Breast epithelium (tissue), 4 donors: ENCODE measurements at regions not wholly inside any gene's neighbourhood (a gene's known extent, or its start where the extent isn't known, plus 50 kb on each side); places are given as distances from the start of the nearest gene placed in this dataset.
"Not testable (repeated sequence)": the region's sequence is repeated elsewhere in the genome, so short reads cannot be mapped to it uniquely, and the experiment has no call there.

Source experiments
- DNase-seq, 2 donors: peaks; one replicate each; pipeline ENCODE4 v3.0.0-alpha.2; 2019; ENCODE audit warnings: low spot score in 2 of 2
- H3K27ac ChIP-seq, 2 donors: fragments of 200-600 bp; sonication (generic) in 1 of 2; one replicate each; pipeline ENCODE4 v1.5.1; 2016 to 2019; ENCODE audit warnings: mild to moderate bottlenecking in 1 of 2
- H3K27me3 ChIP-seq, 2 donors: fragments of 200-600 bp; sonication (generic) in 1 of 2; one replicate each; pipeline versions ENCODE4 v1.5.1 to v1.6.0; 2017 to 2019; ENCODE audit warnings: control low read depth in 1 of 2, mild to moderate bottlenecking in 1 of 2
- H3K36me3 ChIP-seq: fragments of 200-600 bp; one replicate; pipeline ENCODE4 v1.5.1; 2019
- H3K4me1 ChIP-seq, 2 donors: fragments of 200-600 bp; sonication (generic); one replicate each; pipeline ENCODE4 v1.5.1; 2016 to 2019; ENCODE audit warnings: control low read depth in 1 of 2
- H3K4me3 ChIP-seq, 3 donors: fragments of 200-600 bp; sonication (generic); 1 replicate in 2 of 3; 2 replicates in 1 of 3; pipeline ENCODE4 v1.5.1; 2016 to 2019; ENCODE audit warnings: mild to moderate bottlenecking in 3 of 3, moderate library complexity in 2 of 3
- H3K9me3 ChIP-seq, 2 donors: fragments of 200-600 bp; sonication (generic) in 1 of 2; one replicate each; pipeline ENCODE4 v1.5.1; 2016 to 2019; ENCODE audit warnings: control low read depth in 1 of 2
- POLR2A ChIP-seq: fragments of 450-650 bp; IDR thresholded peaks from one replicate; pipeline ENCODE4 v1.6.1; 2016; ENCODE audit warnings: antibody characterized with exemption, mild to moderate bottlenecking, moderate library complexity
- POLR2AphosphoS5 ChIP-seq, 3 donors: sonication (generic); formaldehyde crosslinking; IDR thresholded peaks; one replicate each; pipeline ENCODE4 v1.6.1; 2017; ENCODE audit warnings: antibody characterized with exemption in 3 of 3
- intact Hi-C: fragments of 100-400 bp; cut with DNase I; formaldehyde crosslinking; loops from one replicate; pipeline ENCODE4 v1.15.1; 2023; ENCODE audit warnings: low total_unique reads
- TF ChIP-seq, protein P1 (sequence below), 3 donors: fragments of 450-650 bp; IDR thresholded peaks; one replicate each; pipeline ENCODE4 v1.5.1; 2016 to 2017; ENCODE audit warnings: antibody characterized with exemption in 3 of 3, mild to moderate bottlenecking in 3 of 3, moderate library complexity in 3 of 3

DNA sequence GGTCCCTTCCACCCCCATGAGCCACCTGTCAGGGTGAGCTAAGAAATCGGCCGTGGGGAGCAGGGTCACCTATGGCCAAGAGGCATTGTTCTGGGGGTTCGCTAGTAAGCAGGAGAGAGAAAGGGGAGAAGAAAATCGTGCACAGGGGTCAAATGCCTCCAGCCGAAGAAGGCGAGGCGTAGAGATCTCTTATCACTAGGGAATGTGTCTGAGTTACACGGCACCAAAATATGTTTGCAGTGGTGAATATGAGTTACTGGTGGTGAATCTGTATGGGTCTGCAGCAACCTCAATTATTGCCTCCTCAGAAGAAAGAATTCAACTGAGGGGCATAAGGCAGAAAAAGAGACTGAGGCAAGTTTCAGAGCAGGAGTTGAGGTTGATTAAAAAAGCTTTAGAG lies 54.2 kb upstream of the RABGAP1L start:
- DNase-seq: no peak
- Histone ChIP-seq H3K27me3 (no peaks in the 10 kb centered on the region), H3K4me1 (no peaks in the 10 kb centered on the region), H3K4me3 (no peak overlapping the region), H3K36me3 (no peaks in the 10 kb centered on the region), H3K27ac (no peak overlapping the region), H3K9me3 (no peaks in the 10 kb centered on the region)
- TF ChIP-seq, protein P1, sequence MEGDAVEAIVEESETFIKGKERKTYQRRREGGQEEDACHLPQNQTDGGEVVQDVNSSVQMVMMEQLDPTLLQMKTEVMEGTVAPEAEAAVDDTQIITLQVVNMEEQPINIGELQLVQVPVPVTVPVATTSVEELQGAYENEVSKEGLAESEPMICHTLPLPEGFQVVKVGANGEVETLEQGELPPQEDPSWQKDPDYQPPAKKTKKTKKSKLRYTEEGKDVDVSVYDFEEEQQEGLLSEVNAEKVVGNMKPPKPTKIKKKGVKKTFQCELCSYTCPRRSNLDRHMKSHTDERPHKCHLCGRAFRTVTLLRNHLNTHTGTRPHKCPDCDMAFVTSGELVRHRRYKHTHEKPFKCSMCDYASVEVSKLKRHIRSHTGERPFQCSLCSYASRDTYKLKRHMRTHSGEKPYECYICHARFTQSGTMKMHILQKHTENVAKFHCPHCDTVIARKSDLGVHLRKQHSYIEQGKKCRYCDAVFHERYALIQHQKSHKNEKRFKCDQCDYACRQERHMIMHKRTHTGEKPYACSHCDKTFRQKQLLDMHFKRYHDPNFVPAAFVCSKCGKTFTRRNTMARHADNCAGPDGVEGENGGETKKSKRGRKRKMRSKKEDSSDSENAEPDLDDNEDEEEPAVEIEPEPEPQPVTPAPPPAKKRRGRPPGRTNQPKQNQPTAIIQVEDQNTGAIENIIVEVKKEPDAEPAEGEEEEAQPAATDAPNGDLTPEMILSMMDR (IDR thresholded peaks at IDR 0.05): no peak
- no peak for TF ChIP-seq POLR2AphosphoS5 (IDR thresholded peaks at IDR 0.05)
- TF ChIP-seq POLR2A: no peak
- intact Hi-C loops: no loop called here

DNA sequence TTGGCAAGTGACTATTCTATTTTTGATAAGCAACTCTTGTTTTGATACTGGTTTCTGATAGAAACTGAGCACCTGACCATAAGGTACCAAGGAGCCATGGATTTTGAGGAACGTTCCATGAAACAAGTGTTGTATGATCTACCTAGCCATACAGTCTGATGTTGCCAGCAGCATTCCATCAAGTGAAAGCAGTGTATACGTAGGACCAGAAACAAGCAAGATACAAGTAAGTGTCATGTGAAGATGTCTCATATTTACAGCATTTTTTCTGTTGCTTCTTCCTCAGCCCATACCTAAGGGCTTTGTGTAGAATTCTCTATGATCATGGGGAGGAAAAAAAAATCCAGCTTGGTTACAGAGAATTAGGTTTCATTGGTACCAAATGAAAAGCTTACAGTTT lies 55.6 kb upstream of the RABGAP1L start:
- intact Hi-C loops: no loop called here
- TF ChIP-seq, protein P1 (IDR thresholded peaks at IDR 0.05): no peak
- TF ChIP-seq POLR2A (no peak), POLR2AphosphoS5 (IDR thresholded peaks at IDR 0.05) (no peak)
- H3K27ac ChIP-seq: no peak overlapping the region
- no peak for DNase-seq
- no peak overlapping the region for H3K4me3 ChIP-seq
- no peaks in the 10 kb centered on the region for H3K4me1 ChIP-seq
- no peaks in the 10 kb centered on the region for H3K9me3 ChIP-seq
- H3K27me3 ChIP-seq: no peaks in the 10 kb centered on the region
- H3K36me3 ChIP-seq: no peaks in the 10 kb centered on the region

DNA sequence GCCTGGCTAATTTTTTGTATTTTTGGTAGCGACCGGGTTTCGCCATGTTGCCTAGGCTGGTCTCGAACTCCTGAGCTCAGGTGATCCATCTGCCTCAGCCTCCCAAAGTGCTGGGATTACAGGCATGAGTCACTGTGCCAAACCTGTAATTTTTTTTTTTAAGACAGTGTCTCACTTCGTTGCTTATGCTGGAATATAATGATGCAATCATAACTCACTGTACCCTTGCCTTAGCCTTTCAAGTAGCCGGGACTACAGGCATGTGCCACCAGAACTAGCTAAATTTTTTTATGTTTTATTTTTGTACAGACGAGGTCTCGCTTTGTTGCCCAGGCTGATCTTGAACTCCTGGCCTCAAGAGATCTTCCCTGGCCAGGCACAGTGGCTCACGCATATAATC lies 57.3 kb upstream of the RABGAP1L start:
- intact Hi-C loops, H3K27ac ChIP-seq, H3K36me3 ChIP-seq: not testable (repeated sequence)

DNA sequence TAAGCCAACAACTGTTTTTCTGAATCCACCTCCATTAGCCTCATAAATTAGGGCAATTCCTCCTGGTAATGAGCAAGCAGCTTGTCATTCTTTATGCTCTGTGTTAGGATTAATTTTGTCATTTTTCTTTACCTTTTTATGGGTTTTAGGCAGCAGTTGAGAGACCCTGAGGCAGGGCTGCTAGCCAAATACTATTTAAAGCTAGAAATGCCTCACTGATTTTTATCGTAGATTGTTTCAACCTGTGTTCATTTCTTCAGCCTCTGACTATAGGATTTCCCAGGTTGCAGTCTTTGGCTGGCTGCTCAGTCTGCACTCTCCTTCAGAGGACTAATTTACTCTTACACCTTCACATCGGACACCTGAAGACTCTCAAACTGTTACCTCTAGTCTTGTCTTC lies 61.9 kb upstream of the RABGAP1L start:
- TF ChIP-seq POLR2AphosphoS5 (IDR thresholded peaks at IDR 0.05) (no peak), POLR2A (no peak)
- TF ChIP-seq, protein P1 (IDR thresholded peaks at IDR 0.05): no peak
- H3K9me3 ChIP-seq: no peaks in the 10 kb centered on the region

More for the DNA sequence above, 57.3 kb upstream of the RABGAP1L start:
- not testable (repeated sequence) for H3K4me1 ChIP-seq, H3K27me3 ChIP-seq, DNase-seq, H3K4me3 ChIP-seq, H3K9me3 ChIP-seq

DNA sequence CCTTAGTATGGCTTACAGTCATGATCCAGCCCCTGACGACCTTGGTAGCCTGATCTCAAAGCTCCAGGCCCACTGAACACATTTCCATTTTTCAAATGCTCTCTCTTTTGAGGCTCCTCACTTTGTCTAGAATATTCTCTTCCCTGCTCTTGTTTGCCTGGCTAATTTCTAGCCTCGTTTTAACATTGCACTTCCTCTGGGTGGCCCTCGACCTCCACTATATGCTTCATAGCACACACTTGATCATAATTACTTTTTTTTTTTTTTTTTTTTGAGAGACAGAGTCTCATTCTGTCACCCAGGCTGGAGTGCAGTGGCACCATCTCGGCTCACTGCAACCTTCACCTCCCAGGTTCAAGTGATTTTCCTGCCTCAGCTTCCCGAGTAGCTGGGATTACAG lies 65.5 kb upstream of the RABGAP1L start:
- H3K9me3 ChIP-seq, H3K27me3 ChIP-seq, H3K4me1 ChIP-seq, H3K27ac ChIP-seq, H3K36me3 ChIP-seq, intact Hi-C loops, H3K4me3 ChIP-seq, DNase-seq: not testable (repeated sequence)

More for the DNA sequence above, 61.9 kb upstream of the RABGAP1L start:
- Histone ChIP-seq H3K27me3 (no peaks in the 10 kb centered on the region), H3K4me1 (no peaks in the 10 kb centered on the region), H3K36me3 (no peaks in the 10 kb centered on the region), H3K4me3 (no peak overlapping the region), H3K27ac (no peak overlapping the region)
- no peak for DNase-seq
- intact Hi-C loops: no loop called here

DNA sequence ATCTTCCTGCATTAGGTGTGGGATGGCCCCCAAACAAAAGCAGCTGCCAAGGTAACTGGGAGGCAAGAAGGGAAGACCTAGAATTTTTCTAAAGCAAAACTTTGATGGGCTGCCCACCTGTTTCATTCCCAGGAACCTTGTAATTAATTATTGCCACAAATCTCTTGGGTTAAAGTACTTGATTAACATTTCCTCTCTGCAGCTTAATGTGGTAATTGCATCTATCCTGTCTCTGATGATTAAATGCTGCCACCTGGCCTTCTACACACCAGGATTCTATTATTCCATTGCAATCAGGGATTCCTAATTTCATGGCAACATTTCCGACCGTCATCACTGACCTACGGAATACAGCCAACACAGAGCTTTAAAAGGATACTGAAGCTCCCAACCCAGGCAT lies 68.3 kb upstream of the RC3H1 start:
- no peak for DNase-seq
- peaks cover 0 to 4% of the 10 kb centered on the region in 2 donors for H3K9me3 ChIP-seq
- no peak overlapping the region for H3K27ac ChIP-seq
- TF ChIP-seq, protein P1 (IDR thresholded peaks at IDR 0.05): no peak
- no peak for TF ChIP-seq POLR2AphosphoS5 (IDR thresholded peaks at IDR 0.05)
- no peak for TF ChIP-seq POLR2A
- intact Hi-C loops: no loop called here
- H3K36me3 ChIP-seq: no peaks in the 10 kb centered on the region
- H3K4me1 ChIP-seq: no peaks in the 10 kb centered on the region
- no peak overlapping the region for H3K4me3 ChIP-seq
- no peaks in the 10 kb centered on the region for H3K27me3 ChIP-seq
